ENCODE measurements at regions not wholly inside any gene's neighbourhood (a gene's known extent, or its start where the extent isn't known, plus 50 kb on each side); places are given as distances from the start of the nearest gene placed in this dataset.

GRCh38 chr9:12141422-12141821, 551.8 kb upstream of the TYRP1 start:
- TF ChIP-seq CTCF (IDR thresholded peaks at IDR 0.05; ENCODE audit: borderline replicate concordance, extremely low read depth, low read length, poor library complexity, severe bottlenecking), result no peak
- no peak for TF ChIP-seq EZH2 (IDR thresholded peaks at IDR 0.05; ENCODE audit: borderline replicate concordance, low read depth, low read length, severe bottlenecking)
